ENCODE measurements at regions not wholly inside any gene's neighbourhood (a gene's known extent, or its start where the extent isn't known, plus 50 kb on each side); places are given as distances from the start of the nearest gene placed in this dataset.

- peak; percentile 46 to 76 (median 64) for TF ChIP-seq CTCF (IDR thresholded peaks at IDR 0.05)
- no peak for TF ChIP-seq POLR2A (IDR thresholded peaks at IDR 0.05)
Observed at GRCh38 chr16:26645614-26646013, 421.1 kb upstream of the C16orf82 start.
